ENCODE measurements at regions not wholly inside any gene's neighbourhood (a gene's known extent, or its start where the extent isn't known, plus 50 kb on each side); places are given as distances from the start of the nearest gene placed in this dataset.
A peak's percentile ranks its signal among the peaks of the same experiment; 100 is the strongest.
"Not testable (repeated sequence)": the region's sequence is repeated elsewhere in the genome, so short reads cannot be mapped to it uniquely, and the experiment has no call there.

GRCh38 chr9:107850653-107851052, 361.1 kb upstream of the KLF4 start:
- no peak for DNase-seq

GRCh38 chr9:107847978-107848964, 358.7 kb upstream of the KLF4 start:
- no peak for DNase-seq

- no peak for DNase-seq
Measured at GRCh38 chr9:107842530-107842929, 353.0 kb upstream of the KLF4 start.

- no peak for DNase-seq
Measured at GRCh38 chr9:107841076-107841475, 351.5 kb upstream of the KLF4 start.

GRCh38 chr9:107839371-107839770, 349.8 kb upstream of the KLF4 start:
- DNase-seq, result no peak

GRCh38 chr9:107838766-107839165, 349.2 kb upstream of the KLF4 start:
- no peak for DNase-seq

- DNase-seq, result no peak
Measured at GRCh38 chr9:107836300-107836699, 346.7 kb upstream of the KLF4 start.

- no peak for DNase-seq
Measured at GRCh38 chr9:107833295-107833694, 343.7 kb upstream of the KLF4 start.

GRCh38 chr9:107832871-107833270, 343.3 kb upstream of the KLF4 start:
- no peak for DNase-seq

GRCh38 chr9:107830479-107830878, 340.9 kb upstream of the KLF4 start:
- DNase-seq, result no peak

GRCh38 chr9:107827884-107828283, 338.3 kb upstream of the KLF4 start:
- no peak for DNase-seq

- no peak for DNase-seq
Measured at GRCh38 chr9:107827304-107827703, 337.7 kb upstream of the KLF4 start.

GRCh38 chr9:107826688-107826983, 337.1 kb upstream of the KLF4 start:
- not testable (repeated sequence) for DNase-seq

GRCh38 chr9:107824556-107824955, 335.0 kb upstream of the KLF4 start:
- no peak for DNase-seq

- DNase-seq, result peak; percentile 9
Measured at GRCh38 chr9:107819772-107820565, 330.4 kb upstream of the KLF4 start.

GRCh38 chr9:107818503-107818829, 328.9 kb upstream of the KLF4 start:
- not testable (repeated sequence) for DNase-seq

GRCh38 chr9:107817595-107818502, 328.3 kb upstream of the KLF4 start:
- DNase-seq, result not testable (repeated sequence)

GRCh38 chr9:107816561-107817021, 327.0 kb upstream of the KLF4 start:
- DNase-seq, result no peak

GRCh38 chr9:107815782-107816560, 326.4 kb upstream of the KLF4 start:
- no peak for DNase-seq

- no peak for DNase-seq
Measured at GRCh38 chr9:107813287-107813686, 323.7 kb upstream of the KLF4 start.

GRCh38 chr9:107810461-107810961, 320.9 kb upstream of the KLF4 start:
- DNase-seq, result no peak

All from retina (tissue), 1 donor.